CD14-positive monocyte (primary cell): ENCODE measurements at regions not wholly inside any gene's neighbourhood (a gene's known extent, or its start where the extent isn't known, plus 50 kb on each side); places are given as distances from the start of the nearest gene placed in this dataset.

Source experiments
- DNase-seq, 3 donors: peaks; one replicate each; pipeline ENCODE4 v3.0.0-alpha.2; 2011 to 2022
- H2AFZ ChIP-seq: 2 replicates; pipeline ENCODE4 v1.6.0; 2012; ENCODE audit warnings: mild to moderate bottlenecking, low read depth, low read length, inconsistent platforms; ENCODE audit not compliant: insufficient read depth, poor library complexity, severe bottlenecking
- H3K27ac ChIP-seq, 2 donors: 1 replicate in 1 of 2; 2 replicates in 1 of 2; pipeline ENCODE4 v1.5.1; 2012 to 2013; ENCODE audit warnings: low read length in 2 of 2, control low read depth in 1 of 2, inconsistent platforms in 1 of 2, low read depth in 1 of 2, mild to moderate bottlenecking in 1 of 2
- H3K27me3 ChIP-seq, 2 donors: one replicate each; pipeline versions ENCODE4 v1.6.0 to v1.6.1; 2011 to 2013; ENCODE audit warnings: low read length in 2 of 2; ENCODE audit not compliant: control insufficient read depth in 2 of 2, insufficient read depth in 2 of 2
- H3K36me3 ChIP-seq, 2 donors: replicated peaks in 1 of 2; 1 replicate in 1 of 2; 2 replicates in 1 of 2; pipeline versions ENCODE4 v1.5.1 to v1.6.1; 2012 to 2013; ENCODE audit warnings: low read length in 2 of 2, control low read depth in 1 of 2, inconsistent platforms in 1 of 2, mild to moderate bottlenecking in 1 of 2; ENCODE audit not compliant: insufficient read depth in 2 of 2, control insufficient read depth in 1 of 2
- H3K4me1 ChIP-seq, 2 donors: 1 replicate in 1 of 2; 2 replicates in 1 of 2; pipeline versions ENCODE4 v1.5.1 to v1.6.1; 2012 to 2013; ENCODE audit warnings: low read length in 2 of 2, control low read depth in 1 of 2, inconsistent platforms in 1 of 2, mild to moderate bottlenecking in 1 of 2, moderate library complexity in 1 of 2; ENCODE audit not compliant: insufficient read depth in 2 of 2, control insufficient read depth in 1 of 2
- H3K4me2 ChIP-seq: replicated peaks from 2 replicates; pipeline ENCODE3; 2012; ENCODE audit warnings: low read length, moderate library complexity, mild to moderate bottlenecking; ENCODE audit not compliant: poor library complexity, severe bottlenecking; ENCODE audit errors: extremely low read depth
- H3K4me3 ChIP-seq, 3 experiments: fragments of 200-600 bp in 1 of 3; sonication (generic) in 1 of 3; replicated peaks in 1 of 3; 1 replicate in 2 of 3; 2 replicates in 1 of 3; pipeline ENCODE4 v1.5.1; 2011 to 2013; ENCODE audit warnings: low read length in 3 of 3, mild to moderate bottlenecking in 3 of 3, control low read depth in 2 of 3, low read depth in 2 of 3, inconsistent platforms in 1 of 3, moderate library complexity in 1 of 3
- H3K79me2 ChIP-seq: 2 replicates; pipeline ENCODE4 v1.6.0; 2012; ENCODE audit warnings: mild to moderate bottlenecking, control low read depth, inconsistent platforms, low read length, moderate library complexity; ENCODE audit not compliant: insufficient read depth
- H3K9ac ChIP-seq: 2 replicates; pipeline ENCODE4 v1.6.0; 2017; ENCODE audit warnings: low read length, mild to moderate bottlenecking; ENCODE audit not compliant: insufficient read depth, poor library complexity, severe bottlenecking
- H3K9me3 ChIP-seq, 2 donors: replicated peaks in 1 of 2; 1 replicate in 1 of 2; 2 replicates in 1 of 2; pipeline versions ENCODE4 v1.5.1 to v1.6.1; 2012 to 2013; ENCODE audit warnings: low read length in 2 of 2, control low read depth in 1 of 2; ENCODE audit not compliant: control insufficient read depth in 1 of 2, insufficient read depth in 1 of 2
- H4K20me1 ChIP-seq: 2 replicates; pipeline ENCODE4 v1.6.0; 2012; ENCODE audit warnings: mild to moderate bottlenecking, low read length, control low read depth, moderate library complexity; ENCODE audit not compliant: insufficient read depth
- H3K27ac Mint-ChIP-seq, 7 donors: one replicate each; pipeline ENCODE4 v1.8.0; 2020; ENCODE audit warnings: mild to moderate bottlenecking in 7 of 7, mixed read lengths in 7 of 7, moderate library complexity in 6 of 7, inconsistent platforms in 2 of 7
- H3K27me3 Mint-ChIP-seq, 3 donors: one replicate each; pipeline ENCODE4 v1.8.0; 2021 to 2022; ENCODE audit warnings: low read depth in 3 of 3, mild to moderate bottlenecking in 3 of 3, mixed read lengths in 3 of 3, moderate library complexity in 3 of 3, inconsistent platforms in 1 of 3
- H3K36me3 Mint-ChIP-seq, 2 donors: one replicate each; pipeline ENCODE4 v1.8.0; 2020; ENCODE audit warnings: mixed read lengths in 2 of 2, inconsistent platforms in 1 of 2, mild to moderate bottlenecking in 1 of 2
- H3K4me1 Mint-ChIP-seq: one replicate; pipeline ENCODE4 v1.8.0; 2020; ENCODE audit warnings: mild to moderate bottlenecking, mixed read lengths
- H3K4me3 Mint-ChIP-seq, 2 donors: one replicate each; pipeline ENCODE4 v1.8.0; 2020; ENCODE audit warnings: mild to moderate bottlenecking in 2 of 2, mixed read lengths in 2 of 2, moderate library complexity in 1 of 2
- H3K9me3 Mint-ChIP-seq, 7 donors: one replicate each; pipeline ENCODE4 v1.8.0; 2020 to 2022; ENCODE audit warnings: mixed read lengths in 7 of 7, mild to moderate bottlenecking in 6 of 7, moderate library complexity in 6 of 7, inconsistent platforms in 2 of 7
- CTCF ChIP-seq: fragments of 200-600 bp; IDR thresholded peaks from one replicate; pipeline ENCODE4 v1.8.0; 2022; ENCODE audit warnings: antibody characterized with exemption, mild to moderate bottlenecking
- WGBS: methylation state at CpG from one replicate; pipeline ENCODE4 v1.1.5; 2013; ENCODE audit warnings: missing lambda C conversion rate; ENCODE audit not compliant: insufficient coverage; 5-methylcytosine and 5-hydroxymethylcytosine counted together
- intact Hi-C, 2 donors: fragments of 100-400 bp; cut with micrococcal nuclease; formaldehyde crosslinking; loops; one replicate each; pipeline versions ENCODE4 v1.15.0 to v1.15.1; 2023

- no peak overlapping the region for H3K27ac ChIP-seq
- no peaks in the 10 kb centered on the region for H3K4me1 Mint-ChIP-seq
- no CpG with 5 or more reads among the region's 2 CpGs for whole genome bisulfite sequencing
Observed at GRCh38 chr3:34865346-34865745, 774.0 kb upstream of the ARPP21 start.

GRCh38 chr3:34868935-34869334 lies 770.4 kb upstream of the ARPP21 start:
- H3K4me2 ChIP-seq: no peak overlapping the region
- no peak overlapping the region for H3K27ac Mint-ChIP-seq
- H3K4me1 ChIP-seq: no peaks in the 10 kb centered on the region
- H3K4me3 Mint-ChIP-seq: no peak overlapping the region
- H3K79me2 ChIP-seq: no peaks in the 10 kb centered on the region
- H3K4me1 Mint-ChIP-seq: no peaks in the 10 kb centered on the region
- H4K20me1 ChIP-seq: no peaks in the 10 kb centered on the region
- H3K27me3 Mint-ChIP-seq: peaks cover 0 to 3% (median 0%) of the 10 kb centered on the region in 3 donors
- no peak overlapping the region for H3K4me3 ChIP-seq
- TF ChIP-seq CTCF: no peak
- no peak overlapping the region for H3K27ac ChIP-seq
- H3K27me3 ChIP-seq: no peaks in the 10 kb centered on the region
- H3K9me3 Mint-ChIP-seq: peaks cover 0 to 9% (median 6%) of the 10 kb centered on the region in 7 donors
- intact Hi-C loops: no loop called here
- no CpG with 5 or more reads among the region's 1 CpG for WGBS
- DNase-seq: no peak
- no peak overlapping the region for H2AFZ ChIP-seq
- H3K36me3 ChIP-seq: no peaks in the 10 kb centered on the region
- H3K9ac ChIP-seq: no peak overlapping the region
- peaks cover 0 to 8% of the 10 kb centered on the region in 2 donors for H3K9me3 ChIP-seq
- H3K36me3 Mint-ChIP-seq: no peaks in the 10 kb centered on the region

More at GRCh38 chr3:34865346-34865745, 774.0 kb upstream of the ARPP21 start:
- H2AFZ ChIP-seq: no peak overlapping the region
- Mint-ChIP-seq H3K27me3 (peaks cover 0 to 3% (median 0%) of the 10 kb centered on the region in 3 donors), H3K27ac (no peak overlapping the region), H3K4me3 (no peak overlapping the region), H3K36me3 (no peaks in the 10 kb centered on the region), H3K9me3 (peaks cover 0 to 8% (median 6%) of the 10 kb centered on the region in 7 donors)
- no peak overlapping the region for H3K9ac ChIP-seq
- H3K79me2 ChIP-seq: no peaks in the 10 kb centered on the region
- H3K4me2 ChIP-seq: no peak overlapping the region
- no peaks in the 10 kb centered on the region for H4K20me1 ChIP-seq
- H3K4me3 ChIP-seq: no peak overlapping the region
- no peaks in the 10 kb centered on the region for H3K27me3 ChIP-seq
- TF ChIP-seq CTCF: no peak
- H3K9me3 ChIP-seq: peaks cover 0 to 5% of the 10 kb centered on the region in 2 donors
- no peaks in the 10 kb centered on the region for H3K36me3 ChIP-seq
- intact Hi-C loops: no loop called here
- no peak for DNase-seq
- H3K4me1 ChIP-seq: no peaks in the 10 kb centered on the region
